Tongue (tissue), 1 donor: ENCODE measurements at regions not wholly inside any gene's neighbourhood (a gene's known extent, or its start where the extent isn't known, plus 50 kb on each side); places are given as distances from the start of the nearest gene placed in this dataset.

ENCODE experiments used
- DNase-seq: peaks from one replicate; pipeline ENCODE4 v3.0.0-alpha.2; 2015

DNA sequence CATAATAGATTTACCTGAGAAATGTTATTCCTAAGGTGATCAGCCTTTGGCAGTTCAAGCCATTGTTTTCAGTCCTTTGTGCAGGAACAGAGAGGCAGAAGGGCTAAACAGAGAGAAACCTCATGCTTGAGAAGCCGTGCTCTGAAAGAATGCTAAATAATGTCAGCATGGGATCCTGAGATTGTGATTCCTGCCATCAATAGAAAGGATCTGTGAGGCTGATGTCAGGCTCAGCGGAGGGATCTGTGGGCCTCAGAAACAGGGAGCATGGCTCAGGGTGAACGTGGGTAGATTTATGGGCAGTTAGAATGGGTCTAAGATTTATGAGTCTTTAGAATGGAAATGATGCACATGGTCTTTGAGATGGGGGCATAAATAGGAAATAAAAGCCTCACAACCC, 439.2 kb upstream of the IGFBP3 start:
- DNase-seq = no peak

DNA sequence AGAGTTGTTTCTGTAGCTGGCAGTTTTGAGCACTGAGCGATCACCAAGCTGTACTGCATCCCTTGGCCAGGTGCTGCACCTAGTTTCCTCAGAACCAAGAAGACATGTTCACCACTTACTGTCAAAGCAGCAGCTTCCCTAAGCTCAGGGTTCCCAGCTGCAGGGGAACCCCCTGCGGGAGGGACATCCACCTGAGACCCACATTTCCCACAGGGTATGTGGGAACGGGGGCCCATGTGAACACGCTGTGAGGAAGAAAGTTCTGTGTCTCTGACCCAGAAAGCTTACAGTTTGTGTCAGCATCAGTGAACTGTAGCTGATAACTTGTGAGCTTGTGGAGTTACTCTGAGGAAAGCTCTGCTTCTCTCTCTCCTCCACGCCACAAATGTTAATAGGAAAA, 436.8 kb upstream of the IGFBP3 start:
- DNase-seq = no peak

DNA sequence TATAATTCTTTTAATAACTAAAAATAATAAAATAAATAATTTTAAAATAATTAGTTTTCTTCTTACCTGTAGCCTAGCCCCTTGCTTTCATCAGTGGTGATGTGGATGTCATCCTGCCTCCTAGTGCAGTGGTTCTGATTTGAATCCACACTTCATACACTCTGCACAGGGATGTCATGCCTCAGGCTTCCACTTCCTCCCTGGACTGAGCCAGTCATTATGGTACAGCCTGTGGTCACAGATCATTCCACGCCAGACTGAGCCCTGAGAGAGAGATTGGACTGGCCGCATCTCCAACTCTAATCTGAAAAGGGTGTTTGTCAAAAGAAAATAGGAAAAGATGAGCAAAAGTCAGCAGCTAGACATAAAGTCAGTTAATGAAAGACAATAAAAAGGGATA, 436.2 kb upstream of the IGFBP3 start:
- DNase-seq = no peak

DNA sequence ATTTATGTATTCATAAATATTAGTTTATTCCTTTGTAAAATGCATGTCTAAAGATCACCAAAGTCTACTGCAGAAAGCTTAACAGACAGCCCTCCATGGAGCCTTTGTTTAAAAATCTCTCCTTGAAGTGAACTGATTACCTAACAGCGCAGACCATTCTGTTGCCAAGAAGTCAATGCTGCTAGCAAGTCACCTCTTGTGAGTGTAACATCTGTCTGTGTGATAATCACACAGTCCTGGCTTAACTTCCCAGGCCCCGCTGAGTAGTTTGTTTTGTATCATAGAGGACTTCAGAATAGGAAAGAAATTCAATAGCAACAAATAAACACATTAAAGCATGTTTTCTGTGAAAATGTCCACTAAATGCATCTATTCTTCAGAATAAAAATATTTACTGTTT, 435.3 kb upstream of the IGFBP3 start:
- peak; percentile 38 for DNase-seq

DNA sequence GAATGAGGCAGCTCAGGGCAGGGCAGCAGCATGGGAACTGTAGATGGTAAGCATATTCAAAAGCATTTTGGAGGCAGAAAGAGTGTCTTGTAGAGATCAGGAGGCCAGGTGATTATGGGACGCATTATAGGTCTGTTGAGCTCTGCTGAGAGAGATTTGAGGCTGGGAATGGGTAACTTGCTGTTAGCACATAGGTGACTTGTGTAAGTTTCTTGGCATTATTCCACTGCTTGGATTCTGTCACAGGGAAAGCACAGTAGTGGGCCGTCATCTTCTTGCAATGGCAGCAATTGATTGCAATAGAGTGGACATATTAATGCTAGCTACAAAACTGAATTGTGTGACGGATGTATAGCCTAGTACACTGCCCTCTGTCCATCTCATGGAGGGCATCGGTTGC, 434.3 kb upstream of the IGFBP3 start:
- DNase-seq = no peak

DNA sequence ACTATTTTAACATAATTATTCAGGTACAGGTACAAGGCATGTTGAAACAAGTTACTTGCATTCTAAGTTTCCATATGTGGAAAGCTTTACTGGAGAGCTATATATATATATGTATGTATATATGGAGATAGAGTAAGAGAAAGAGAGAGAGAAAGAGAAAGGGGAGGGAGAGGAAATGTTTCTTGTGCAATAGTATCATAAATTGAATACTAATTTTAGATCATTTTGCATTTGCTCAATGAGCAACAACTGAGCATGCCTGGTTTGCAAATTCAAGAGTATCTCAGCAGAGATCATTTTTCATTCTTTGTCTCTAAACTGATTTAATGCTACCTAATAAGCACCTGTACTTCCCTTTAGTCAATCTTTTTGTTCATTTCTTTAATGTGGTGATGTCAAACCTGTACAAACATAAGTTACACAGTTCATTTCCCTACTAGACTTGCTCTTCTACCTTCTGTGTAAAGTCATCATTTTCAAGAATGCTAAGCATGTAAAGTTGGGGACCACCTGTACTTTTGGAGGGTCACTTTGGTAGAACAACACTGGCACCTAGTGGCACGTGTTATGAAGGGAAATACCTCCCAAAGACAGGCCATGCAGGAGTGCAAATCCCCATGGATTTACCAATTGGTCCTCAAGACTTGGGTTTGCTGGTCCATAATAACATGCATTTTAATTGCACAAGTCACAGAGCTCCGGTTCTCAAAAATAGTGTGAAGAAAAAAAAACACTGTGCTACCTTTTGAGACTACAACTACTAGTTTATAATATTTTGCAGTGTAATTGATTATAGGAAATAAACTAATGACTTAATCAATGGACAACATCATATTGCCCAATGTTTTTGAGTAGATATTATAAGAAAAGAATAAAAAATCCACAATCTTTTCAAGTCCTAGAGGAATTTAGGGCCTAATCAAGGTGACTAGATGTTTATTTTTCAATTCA, 431.2 kb upstream of the IGFBP3 start:
- peak; percentile 69 for DNase-seq

DNA sequence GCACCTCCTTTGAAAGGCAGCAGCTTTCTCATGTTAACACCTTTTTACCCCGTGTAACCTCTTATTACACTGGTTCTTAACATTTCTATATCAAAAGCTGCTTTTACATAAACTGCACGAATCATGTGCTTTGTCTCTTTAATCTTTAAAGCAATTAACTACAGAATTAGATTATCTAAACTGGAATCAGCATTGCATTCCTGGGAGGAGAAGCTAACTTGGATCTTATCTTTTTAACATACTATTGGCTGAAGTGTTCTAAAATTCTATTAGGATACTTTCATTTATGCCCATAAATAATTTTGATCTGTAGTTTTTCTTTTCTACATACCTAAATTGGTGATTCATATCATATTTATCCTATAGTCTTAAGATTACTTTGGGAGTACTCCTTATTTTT, 428.4 kb upstream of the IGFBP3 start:
- no peak for DNase-seq

DNA sequence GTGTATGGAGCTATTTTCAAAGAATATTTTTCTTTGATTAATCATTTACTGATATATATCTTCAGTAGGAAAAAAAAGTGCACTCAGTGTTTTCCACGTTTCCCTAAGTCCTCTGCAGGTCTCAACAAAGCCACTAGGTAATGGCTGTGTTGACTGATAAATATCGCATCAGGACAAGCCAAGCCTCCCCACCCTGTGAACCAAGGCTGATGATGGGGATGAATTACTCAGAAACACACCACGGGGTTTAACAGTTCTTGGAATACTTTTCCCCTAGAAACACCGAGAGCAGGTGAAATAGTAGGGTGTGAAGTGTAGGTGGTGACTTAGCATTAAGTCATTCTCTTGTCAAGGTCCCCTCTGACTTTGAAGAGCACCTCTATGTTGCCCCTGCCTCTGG, 423.5 kb upstream of the IGFBP3 start:
- DNase-seq = no peak

DNA sequence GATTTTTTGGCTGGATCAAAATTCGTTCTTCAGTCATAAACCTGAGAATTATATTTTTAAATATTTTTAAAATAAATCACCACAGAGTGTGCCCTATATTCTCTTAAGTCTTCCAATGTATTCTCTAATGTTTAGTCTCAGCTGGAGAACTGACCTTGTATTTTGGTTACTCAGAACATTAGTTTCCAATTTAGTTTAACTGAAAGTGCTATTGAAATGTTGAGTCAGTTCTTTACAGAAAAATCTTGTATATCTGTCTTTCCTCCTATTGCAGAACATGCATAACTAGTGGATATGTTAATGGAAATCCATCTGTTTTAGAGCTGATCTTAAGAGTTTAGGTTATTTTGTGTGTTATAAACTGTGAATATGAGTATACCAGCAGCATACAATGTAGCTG, 422.7 kb upstream of the IGFBP3 start:
- DNase-seq = no peak

DNA sequence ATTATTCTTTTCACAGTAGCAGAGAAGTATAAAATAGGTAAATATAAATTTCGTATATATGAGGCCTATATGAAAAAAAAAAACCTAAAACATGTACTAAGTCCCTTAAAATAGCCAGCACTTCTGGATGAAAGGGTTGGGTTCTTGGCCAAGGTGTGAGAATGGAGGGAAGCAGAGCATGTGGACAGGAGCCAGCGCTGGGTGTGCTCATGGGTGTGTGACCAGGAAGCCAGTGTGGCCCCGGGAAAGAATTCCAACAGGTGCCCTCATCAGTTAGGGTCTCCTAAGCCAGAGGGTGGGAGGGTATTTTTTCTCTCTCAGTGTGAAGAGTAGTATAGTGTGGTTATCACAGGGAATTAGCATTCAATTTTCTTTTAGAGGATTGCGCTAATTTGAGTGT, 401.9 kb upstream of the IGFBP3 start:
- DNase-seq = no peak

DNA sequence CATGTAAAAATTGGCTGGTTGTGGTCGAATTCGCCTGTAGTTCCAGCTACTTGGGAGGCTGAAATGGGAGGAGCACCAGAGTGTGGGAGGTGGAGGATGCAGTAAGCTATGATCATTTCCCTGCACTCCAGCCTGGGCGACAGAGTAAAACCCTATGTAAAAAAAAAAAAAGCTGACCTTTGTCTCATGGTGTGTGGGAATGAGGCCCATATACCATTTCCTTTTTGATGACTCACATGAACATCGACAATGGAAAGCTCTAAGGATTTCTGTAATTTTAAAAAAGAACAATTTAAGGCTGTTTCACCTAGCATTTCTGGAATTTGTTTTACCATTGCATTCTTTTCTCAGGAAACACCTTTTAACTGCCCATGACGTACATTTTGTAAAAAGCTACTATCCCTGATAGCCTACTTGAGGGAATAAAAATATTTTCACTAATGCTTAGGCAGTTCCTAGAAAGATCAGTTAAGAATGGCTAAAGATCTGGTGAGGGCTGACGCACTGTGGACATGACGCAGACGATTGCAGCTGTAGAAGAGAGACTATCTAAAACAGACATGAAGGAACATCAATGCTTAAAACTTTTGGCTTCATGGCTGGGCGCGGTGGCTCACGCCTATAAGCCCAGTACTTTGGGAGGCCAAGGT, 400.6 kb upstream of the IGFBP3 start:
- DNase-seq = no peak

DNA sequence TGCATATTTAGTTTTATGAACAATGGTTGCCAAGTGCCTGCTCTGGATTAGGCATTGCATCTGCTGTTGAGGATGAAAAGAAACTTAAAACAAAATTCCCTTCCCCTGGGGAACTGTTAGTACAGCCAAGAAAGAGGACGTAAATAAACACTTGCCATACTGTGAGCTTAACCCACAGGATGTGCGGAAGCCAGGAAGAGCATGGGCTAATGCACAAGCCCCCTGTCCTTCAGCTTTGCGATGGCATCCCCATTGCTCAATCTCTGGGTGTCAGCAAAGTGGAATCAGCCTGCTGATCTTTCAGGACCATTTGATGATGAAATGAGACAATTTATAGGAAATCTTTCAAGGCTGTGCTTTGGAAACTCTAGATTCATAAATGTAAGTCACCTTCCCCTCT, 399.9 kb upstream of the IGFBP3 start:
- no peak for DNase-seq

DNA sequence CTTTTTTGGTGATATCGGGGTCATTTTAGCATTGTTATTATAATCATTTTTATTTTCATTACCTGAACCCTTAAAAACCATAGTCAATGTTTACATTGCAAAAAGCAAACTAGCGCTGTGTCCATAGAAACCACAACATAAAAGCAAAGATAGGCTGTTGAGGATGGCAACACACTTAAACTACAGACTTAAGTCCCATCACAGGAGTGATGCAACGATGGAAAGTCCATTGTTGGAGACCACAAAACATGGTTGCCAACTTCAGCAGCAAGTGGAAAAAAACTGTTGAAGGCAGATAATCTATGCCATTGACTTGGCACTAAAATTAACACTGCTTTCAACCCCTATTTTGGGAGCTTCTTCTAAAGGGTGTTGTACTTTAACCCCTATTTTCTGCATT, 398.8 kb upstream of the IGFBP3 start:
- no peak for DNase-seq

DNA sequence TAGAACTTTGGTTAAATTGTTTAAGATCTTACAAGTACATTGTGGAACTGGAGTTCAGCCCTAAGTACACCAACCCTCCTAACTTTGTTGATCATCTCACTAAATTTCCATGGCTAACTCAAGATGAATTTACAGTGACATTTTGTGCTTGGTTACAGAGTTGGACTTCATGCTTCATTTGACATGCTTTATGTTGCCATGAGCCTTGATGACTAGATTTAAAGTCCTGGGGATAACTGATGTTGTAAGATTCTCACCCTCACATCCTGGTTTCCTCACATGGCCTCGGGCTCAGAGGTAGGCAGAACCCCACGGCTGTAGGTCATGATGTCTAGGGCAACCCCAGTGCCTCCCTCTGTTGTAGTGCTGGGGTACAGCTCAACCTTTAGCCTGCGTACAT, 397.2 kb upstream of the IGFBP3 start:
- DNase-seq = no peak

DNA sequence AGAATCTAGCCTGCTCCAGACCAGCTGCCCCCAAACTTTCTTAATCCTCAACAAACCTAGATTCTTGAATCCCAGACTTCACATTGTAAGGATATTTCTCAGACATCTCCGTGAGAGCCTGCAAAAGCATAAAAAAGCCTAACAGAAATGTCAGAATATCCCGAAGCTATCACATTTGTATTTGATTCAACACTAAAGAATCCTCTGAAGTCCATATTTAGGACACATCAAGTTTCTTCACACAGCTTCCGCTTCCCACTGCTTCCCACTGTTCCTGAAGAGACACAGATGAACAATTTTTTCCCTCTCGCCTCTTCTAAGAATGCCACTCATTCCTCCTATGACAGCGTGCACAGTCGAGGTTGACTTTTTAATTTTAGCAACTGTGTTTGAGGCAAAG, 396.2 kb upstream of the IGFBP3 start:
- no peak for DNase-seq

DNA sequence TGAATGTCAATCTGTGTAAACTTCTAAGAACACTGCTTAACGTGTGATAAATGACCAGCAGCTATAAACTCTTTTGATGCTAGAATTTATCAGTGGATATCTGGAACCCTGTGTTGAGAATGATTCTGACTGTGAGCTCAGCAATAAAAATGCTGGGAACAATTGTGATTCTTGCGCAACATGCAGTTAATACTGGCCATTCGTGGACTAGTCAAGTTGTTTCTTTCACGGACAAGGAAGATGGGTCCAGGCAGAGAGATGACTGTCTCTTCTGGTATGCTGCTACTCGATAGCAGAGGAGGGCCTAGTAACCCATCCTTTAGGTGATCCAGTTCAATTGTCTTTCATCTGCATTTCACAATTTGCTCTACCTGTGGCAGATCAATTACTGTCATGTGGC, 394.8 kb upstream of the IGFBP3 start:
- DNase-seq = no peak

DNA sequence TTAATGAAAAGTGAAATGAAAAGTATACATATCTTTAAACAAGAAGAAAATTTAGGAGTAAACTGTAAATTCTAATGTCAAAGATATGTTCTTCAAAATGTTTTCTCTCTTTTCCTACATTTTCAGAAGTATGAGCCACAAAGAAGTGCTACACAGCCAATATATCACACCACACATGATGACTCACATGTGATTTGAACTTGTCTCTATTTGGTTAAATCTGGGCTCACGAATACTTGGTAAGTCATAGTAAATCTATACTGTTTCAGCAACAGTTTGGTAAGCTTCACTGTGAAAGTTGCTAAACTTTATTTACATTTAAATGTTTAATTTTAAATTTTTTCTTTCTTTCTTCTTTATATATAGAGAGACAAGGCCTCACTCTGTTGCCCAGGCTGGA, 380.6 kb upstream of the IGFBP3 start:
- no peak for DNase-seq

DNA sequence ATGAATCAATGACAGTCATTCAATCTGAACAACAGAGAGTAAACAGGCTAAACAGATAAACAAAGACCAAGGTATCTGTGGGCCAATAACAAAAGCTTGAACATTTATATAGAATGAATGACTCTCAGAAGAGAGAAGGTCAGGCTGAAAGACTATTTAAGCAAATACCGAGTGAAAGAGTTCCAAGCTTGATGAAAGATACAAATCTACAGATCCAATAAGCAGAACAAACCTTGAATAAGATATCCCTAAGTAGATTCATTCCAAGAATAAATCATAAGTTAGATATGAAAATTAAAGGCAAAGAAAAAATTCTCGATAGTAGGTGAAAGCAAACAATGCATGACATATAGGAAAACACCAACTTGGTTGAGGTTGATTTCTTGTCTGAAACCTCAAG, 376.4 kb upstream of the IGFBP3 start:
- DNase-seq = no peak

DNA sequence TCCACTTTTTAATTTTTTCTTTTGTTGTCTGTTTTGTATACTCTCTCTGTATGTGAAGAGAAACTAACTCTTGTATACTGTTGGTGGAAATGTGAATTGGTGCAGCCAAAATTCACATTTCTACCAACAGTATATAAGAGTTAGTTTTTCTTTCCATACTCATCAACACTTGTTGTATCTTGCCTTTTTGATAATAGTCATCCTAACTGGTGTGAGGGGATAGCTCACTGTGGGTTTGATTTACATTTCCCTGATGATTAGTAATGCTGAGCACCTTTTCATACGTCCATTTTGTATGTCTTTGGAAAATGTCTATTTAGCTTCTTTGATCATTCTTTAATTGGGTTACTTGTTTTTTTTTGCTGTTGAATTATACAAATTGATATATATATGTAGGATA, 375.5 kb upstream of the IGFBP3 start:
- no peak for DNase-seq

DNA sequence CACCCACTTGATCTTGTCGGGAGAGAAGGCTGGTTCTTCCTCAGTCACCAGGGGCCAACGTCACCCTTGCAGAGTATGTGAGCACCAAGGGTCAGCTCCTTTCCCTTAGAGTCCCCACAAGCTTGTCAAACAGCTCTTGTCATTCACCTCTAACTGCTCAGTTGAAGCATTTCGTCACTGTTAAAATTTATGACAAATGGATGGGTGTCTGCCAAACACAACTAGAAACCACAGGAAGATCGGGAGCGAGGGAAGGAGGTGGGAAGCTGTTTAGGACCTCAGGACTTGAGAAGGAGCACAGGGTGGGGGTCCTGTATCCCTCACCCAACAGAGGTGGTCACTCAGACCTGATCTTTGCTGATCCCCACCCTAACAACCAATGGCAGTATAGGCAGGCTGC, 373.3 kb upstream of the IGFBP3 start:
- no peak for DNase-seq

DNA sequence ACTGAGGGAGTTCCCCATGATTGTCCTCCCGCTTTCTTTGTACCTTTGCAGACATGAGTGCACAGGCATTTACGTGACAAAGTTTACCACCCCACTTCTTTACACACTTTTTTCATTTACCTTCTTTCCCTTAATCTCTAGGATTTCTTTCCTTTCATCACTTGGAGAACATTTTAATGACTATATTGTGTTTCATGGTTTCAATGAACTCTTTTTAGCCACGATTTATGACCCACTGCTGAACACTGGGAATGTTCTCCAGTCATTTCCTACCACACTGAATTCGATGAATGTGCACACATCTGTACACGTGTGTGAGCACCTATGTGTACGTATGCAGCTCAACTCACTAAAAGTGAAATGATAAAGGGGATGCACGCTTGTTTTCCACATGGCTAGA, 371.7 kb upstream of the IGFBP3 start:
- no peak for DNase-seq

DNA sequence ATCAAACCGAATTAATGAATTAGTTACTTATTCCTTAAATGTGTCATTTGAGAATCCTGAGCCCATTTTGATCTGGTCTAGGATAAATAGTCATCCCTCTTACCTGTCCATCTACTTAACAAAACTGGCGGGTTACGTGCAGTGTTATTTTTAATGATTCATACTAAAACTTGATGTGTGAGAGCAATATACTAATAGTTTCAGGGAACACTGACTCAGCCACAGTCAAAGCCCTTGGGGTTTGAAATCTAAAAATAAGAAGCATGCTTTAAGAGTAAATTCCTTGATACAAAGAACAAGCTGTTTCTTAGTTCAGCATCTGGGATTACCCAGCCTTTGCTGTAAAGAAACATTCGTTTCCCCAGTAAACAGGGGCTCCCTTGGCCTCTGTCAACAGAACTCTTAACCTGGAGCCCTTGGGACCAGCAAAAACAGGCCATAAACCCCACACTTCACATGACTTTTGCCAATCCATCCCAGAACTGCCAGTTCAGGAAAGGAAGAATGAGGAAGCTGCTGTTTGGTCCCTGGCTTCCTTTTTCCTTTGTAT, 370.6 kb upstream of the IGFBP3 start:
- DNase-seq = peak; percentile 58

DNA sequence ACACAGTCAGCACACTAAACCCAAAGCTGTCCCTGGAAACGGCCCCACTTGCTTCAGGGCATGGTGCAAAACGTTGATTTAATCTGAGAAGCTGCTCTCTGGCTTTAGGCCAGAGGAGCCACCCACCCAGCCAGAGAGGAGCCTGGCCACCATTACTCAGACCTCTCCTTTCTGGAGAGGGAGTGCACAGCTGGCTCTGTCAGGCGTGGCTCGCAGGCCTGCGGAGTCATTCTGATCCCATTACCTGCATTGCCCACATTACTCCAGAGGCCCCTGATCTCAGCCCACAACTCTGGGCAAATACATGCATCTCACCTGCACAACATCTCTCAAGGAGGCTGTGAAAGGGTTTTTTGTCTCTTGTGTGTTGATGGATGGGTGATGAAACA, 370.0 kb upstream of the IGFBP3 start:
- DNase-seq = peak; percentile 18
